ENCODE measurements at regions not wholly inside any gene's neighbourhood (a gene's known extent, or its start where the extent isn't known, plus 50 kb on each side); places are given as distances from the start of the nearest gene placed in this dataset.

DNA sequence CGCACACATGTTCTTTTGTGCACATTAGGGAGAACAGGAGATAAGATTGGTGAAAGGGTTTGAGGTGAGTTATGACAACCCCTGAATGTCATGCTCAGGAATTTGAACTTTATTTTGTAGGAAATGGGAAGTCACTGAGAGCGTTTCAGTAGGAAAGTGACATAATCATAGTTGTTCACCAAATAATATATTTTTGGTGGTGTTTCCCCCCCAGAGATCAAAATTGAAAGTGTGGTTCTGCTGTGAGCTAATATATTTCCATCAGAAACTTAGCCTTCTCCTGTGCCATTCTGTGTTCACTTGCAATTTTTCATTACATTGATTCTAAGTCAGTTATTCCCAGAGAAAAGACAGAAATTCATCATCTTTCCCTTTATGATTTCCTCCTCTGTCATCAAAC is 64.1 kb upstream of the RCN1 start:
- no peak overlapping the region for H3K4me3 ChIP-seq
- 69 to 70% methylated on average over 2 of the region's 2 CpGs for WGBS, 2 donors
- intact Hi-C loops (cut with DNase I), result no loop called here
- no peaks in the 10 kb centered on the region for H3K36me3 ChIP-seq
- DNase-seq, result no peak
- H3K27ac ChIP-seq, result no peak overlapping the region
- TF ChIP-seq, protein P1, sequence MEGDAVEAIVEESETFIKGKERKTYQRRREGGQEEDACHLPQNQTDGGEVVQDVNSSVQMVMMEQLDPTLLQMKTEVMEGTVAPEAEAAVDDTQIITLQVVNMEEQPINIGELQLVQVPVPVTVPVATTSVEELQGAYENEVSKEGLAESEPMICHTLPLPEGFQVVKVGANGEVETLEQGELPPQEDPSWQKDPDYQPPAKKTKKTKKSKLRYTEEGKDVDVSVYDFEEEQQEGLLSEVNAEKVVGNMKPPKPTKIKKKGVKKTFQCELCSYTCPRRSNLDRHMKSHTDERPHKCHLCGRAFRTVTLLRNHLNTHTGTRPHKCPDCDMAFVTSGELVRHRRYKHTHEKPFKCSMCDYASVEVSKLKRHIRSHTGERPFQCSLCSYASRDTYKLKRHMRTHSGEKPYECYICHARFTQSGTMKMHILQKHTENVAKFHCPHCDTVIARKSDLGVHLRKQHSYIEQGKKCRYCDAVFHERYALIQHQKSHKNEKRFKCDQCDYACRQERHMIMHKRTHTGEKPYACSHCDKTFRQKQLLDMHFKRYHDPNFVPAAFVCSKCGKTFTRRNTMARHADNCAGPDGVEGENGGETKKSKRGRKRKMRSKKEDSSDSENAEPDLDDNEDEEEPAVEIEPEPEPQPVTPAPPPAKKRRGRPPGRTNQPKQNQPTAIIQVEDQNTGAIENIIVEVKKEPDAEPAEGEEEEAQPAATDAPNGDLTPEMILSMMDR (IDR thresholded peaks at IDR 0.05), result no peak
- H3K27me3 ChIP-seq, result peaks cover 0 to 6% (median 0%) of the 10 kb centered on the region in 4 donors
- no peaks in the 10 kb centered on the region for H3K4me1 ChIP-seq
- no peaks in the 10 kb centered on the region for H3K9me3 ChIP-seq

DNA sequence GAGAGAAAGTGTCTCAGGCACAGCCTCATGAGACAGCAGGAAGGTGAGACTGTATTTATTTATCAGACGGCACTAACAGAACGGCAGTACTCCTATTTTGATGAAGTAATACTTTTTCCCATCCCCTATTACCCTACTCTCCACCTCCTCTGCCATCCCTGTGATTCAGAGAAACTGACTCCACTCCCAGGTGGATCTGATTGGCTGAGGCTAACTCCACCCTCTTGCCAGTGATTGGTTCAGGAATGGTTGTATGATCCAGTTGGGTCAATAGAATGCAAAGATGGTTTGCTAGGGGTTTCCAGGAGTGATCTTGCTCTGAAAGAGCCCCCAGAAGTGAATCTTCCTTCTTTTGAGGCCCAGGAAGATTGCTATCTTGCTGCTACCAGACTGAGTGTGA is 65.9 kb upstream of the RCN1 start:
- Histone ChIP-seq H3K36me3 (no peaks in the 10 kb centered on the region), H3K9me3 (no peaks in the 10 kb centered on the region), H3K4me1 (no peaks in the 10 kb centered on the region), H3K27me3 (peaks cover 0 to 6% (median 0%) of the 10 kb centered on the region in 4 donors), H3K27ac (no peak overlapping the region), H3K4me3 (no peak overlapping the region)
- intact Hi-C loops (cut with DNase I), result no loop called here
- WGBS, 2 donors, result 71 to 75% methylated on average over 2 of the region's 2 CpGs
- TF ChIP-seq, protein P1 (IDR thresholded peaks at IDR 0.05), result no peak
- no peak for TF ChIP-seq POLR2A (IDR thresholded peaks at IDR 0.05)
- no peak for DNase-seq

DNA sequence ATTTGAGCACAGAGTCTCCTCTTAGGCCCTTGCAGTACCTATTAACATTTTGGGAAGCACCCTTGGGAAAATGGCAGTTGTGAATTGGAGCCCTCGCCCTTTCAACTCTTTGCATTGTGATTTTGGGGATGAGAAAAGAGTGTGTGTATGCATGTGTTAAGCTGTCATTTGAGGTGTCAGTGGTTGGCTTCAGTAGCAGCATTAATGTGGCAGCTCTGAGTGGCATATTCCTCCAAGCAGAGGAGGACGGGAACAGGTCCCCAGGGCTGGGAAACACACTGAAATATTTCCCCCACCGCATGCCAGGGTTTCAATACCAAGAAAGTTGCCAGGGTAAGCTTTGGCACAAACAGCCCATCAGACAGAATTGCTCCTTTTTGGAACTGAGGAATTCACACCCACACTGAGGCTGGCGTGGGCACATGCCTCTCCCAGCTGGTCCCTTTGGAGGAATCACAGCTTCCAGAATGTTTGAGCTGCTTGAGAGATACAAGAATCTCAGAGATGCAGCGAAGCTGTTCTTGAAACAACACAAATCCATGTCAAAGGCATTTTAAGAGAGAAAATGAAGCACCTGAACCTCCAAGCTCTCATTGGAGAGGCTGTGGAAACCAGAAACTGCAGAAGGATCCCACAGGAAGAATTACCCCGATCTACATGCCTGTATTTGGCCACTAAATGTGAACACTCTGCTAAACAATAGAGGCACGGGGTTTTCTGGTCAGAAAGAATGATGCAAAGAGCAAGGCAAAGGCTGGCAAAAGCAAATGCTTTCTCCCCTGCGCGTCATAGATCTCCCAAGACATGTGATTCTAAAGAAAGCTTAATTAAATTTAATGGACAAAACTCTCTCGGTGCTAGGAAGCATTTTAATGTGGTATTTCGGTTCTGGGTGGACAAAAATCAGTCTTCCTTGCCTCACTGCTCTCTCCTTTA is 67.2 kb upstream of the RCN1 start:
- Histone ChIP-seq H3K27me3 (peaks cover 0 to 6% (median 0%) of the 10 kb centered on the region in 4 donors), H3K9me3 (no peaks in the 10 kb centered on the region), H3K4me3 (no peak overlapping the region), H3K36me3 (no peaks in the 10 kb centered on the region), H3K27ac (no peak overlapping the region), H3K4me1 (no peaks in the 10 kb centered on the region)
- WGBS, 2 donors, result 63 to 71% methylated on average over 8 to 10 of the region's 11 CpGs
- no peak for TF ChIP-seq POLR2A (IDR thresholded peaks at IDR 0.05)
- TF ChIP-seq, protein P1 (IDR thresholded peaks at IDR 0.05), result no peak
- no peak for DNase-seq
- intact Hi-C loops (cut with DNase I), result no loop called here

DNA sequence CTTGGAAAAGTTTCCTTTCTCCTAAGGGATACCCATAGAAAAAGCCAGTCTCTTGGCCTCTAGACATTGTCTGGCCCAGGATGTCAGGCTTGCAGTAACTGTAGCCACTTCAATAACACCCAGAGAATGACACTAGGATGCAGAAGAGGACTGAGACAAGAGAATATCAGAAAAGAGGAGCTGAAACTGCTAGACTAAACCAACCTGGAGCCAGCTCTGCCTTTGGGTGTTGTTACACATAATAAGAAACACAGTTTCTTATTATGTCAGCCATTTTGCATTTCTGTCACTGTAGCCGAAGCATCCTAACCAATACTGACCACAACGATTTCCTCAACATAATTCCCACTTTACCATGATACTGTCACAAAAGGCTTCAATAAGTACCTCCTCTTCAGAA is 72.2 kb upstream of the RCN1 start:
- TF ChIP-seq POLR2A (IDR thresholded peaks at IDR 0.05), result no peak
- TF ChIP-seq, protein P1 (IDR thresholded peaks at IDR 0.05), result no peak
- no peak overlapping the region for H3K27ac ChIP-seq
- WGBS, 2 donors, result 69 to 81% methylated on average over 2 of the region's 2 CpGs
- H3K27me3 ChIP-seq, result peaks cover 0 to 14% (median 0%) of the 10 kb centered on the region in 4 donors
- DNase-seq, result no peak
- H3K4me1 ChIP-seq, result no peaks in the 10 kb centered on the region
- H3K4me3 ChIP-seq, result no peak overlapping the region
- H3K36me3 ChIP-seq, result no peaks in the 10 kb centered on the region
- H3K9me3 ChIP-seq, result no peaks in the 10 kb centered on the region
- intact Hi-C loops (cut with DNase I), result no loop called here

DNA sequence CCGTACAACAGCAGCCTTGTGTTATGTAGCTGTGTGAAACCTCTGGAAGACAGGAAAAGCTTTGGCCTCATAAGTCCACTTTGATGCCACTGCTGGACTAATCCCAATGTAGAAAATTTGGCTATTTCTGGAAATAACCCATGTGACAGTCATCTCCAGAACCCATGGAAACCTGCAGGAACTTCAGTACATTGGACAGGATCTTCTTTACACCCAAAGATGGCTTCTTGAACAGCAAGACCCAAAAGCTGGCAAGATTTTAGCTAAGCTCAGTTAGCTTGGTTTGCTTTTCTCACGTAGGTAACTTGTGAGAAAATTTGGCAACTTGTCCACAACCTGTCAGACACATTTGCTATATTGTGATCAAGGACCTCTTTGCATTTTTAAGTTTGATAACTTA is 74.8 kb upstream of the RCN1 start:
- Histone ChIP-seq H3K27ac (no peak overlapping the region), H3K4me3 (no peak overlapping the region), H3K27me3 (peaks cover 0 to 20% (median 0%) of the 10 kb centered on the region in 4 donors), H3K9me3 (no peaks in the 10 kb centered on the region), H3K36me3 (no peaks in the 10 kb centered on the region), H3K4me1 (no peaks in the 10 kb centered on the region)
- WGBS, 2 donors, result 40 to 60% methylated on average over 2 of the region's 2 CpGs
- DNase-seq, result no peak
- intact Hi-C loops (cut with DNase I), result no loop called here
- TF ChIP-seq, protein P1 (IDR thresholded peaks at IDR 0.05), result no peak
- no peak for TF ChIP-seq POLR2A (IDR thresholded peaks at IDR 0.05)
